ENCODE measurements at regions not wholly inside any gene's neighbourhood (a gene's known extent, or its start where the extent isn't known, plus 50 kb on each side); places are given as distances from the start of the nearest gene placed in this dataset.

- TF ChIP-seq EZH2phosphoT487 (IDR thresholded peaks at IDR 0.05; ENCODE audit: low read depth): no peak
- no peak for TF ChIP-seq CTCF (IDR thresholded peaks at IDR 0.05; ENCODE audit: low read depth, low read length)
These were observed 418.1 kb upstream of the DCC start for GRCh38 chr18:51921862-51922261.
